Vagina (tissue), 2 donors: ENCODE measurements at regions not wholly inside any gene's neighbourhood (a gene's known extent, or its start where the extent isn't known, plus 50 kb on each side); places are given as distances from the start of the nearest gene placed in this dataset.

Experiments
- DNase-seq, 2 donors: peaks; one replicate each; pipeline ENCODE4 v3.0.0-alpha.2; 2017; ENCODE audit errors: extremely low spot score in 2 of 2
- H3K27ac ChIP-seq: fragments of 200-600 bp; sonication (generic); one replicate; pipeline ENCODE4 v1.5.1; 2019
- H3K27me3 ChIP-seq: fragments of 200-600 bp; sonication (generic); one replicate; pipeline ENCODE4 v1.5.1; 2019
- H3K36me3 ChIP-seq, 2 donors: fragments of 200-600 bp; sonication (generic); one replicate each; pipeline ENCODE4 v1.5.1; 2017 to 2019
- H3K4me1 ChIP-seq: fragments of 200-600 bp; sonication (generic); one replicate; pipeline ENCODE4 v1.5.1; 2019
- H3K4me3 ChIP-seq, 2 donors: fragments of 200-600 bp; sonication (generic); 1 replicate in 1 of 2; 2 replicates in 1 of 2; pipeline ENCODE4 v1.5.1; 2016 to 2019
- H3K9me3 ChIP-seq: fragments of 200-600 bp; sonication (generic); one replicate; pipeline ENCODE4 v1.5.1; 2019
- CTCF ChIP-seq, 3 experiments: fragments of 450-650 bp in 2 of 3; fragments of 200-600 bp in 1 of 3; sonication (generic) in 1 of 3; IDR thresholded peaks; one replicate each; pipeline ENCODE4 v1.5.1; 2017 to 2019; ENCODE audit warnings: antibody characterized with exemption in 3 of 3, mild to moderate bottlenecking in 2 of 3, moderate library complexity in 2 of 3
- POLR2A ChIP-seq, 2 donors: fragments of 450-650 bp; IDR thresholded peaks; one replicate each; pipeline ENCODE4 v1.6.1; 2017; ENCODE audit warnings: antibody characterized with exemption in 2 of 2, mild to moderate bottlenecking in 2 of 2, moderate library complexity in 2 of 2
- POLR2AphosphoS5 ChIP-seq, 2 donors: sonication (generic); formaldehyde crosslinking; IDR thresholded peaks; one replicate each; pipeline ENCODE4 v1.9.0; 2017; ENCODE audit warnings: antibody characterized with exemption in 2 of 2, mild to moderate bottlenecking in 2 of 2, low read depth in 1 of 2; ENCODE audit not compliant: insufficient read depth in 1 of 2
- intact Hi-C: fragments of 100-400 bp; cut with DNase I; formaldehyde crosslinking; loops from one replicate; pipeline ENCODE4 v1.15.1; 2023

- Histone ChIP-seq H3K36me3 (no peaks in the 10 kb centered on the region), H3K9me3 (no peaks in the 10 kb centered on the region), H3K27me3 (no peaks in the 10 kb centered on the region), H3K4me3 (no peak overlapping the region), H3K4me1 (peaks cover 6% of the 10 kb centered on the region), H3K27ac (no peak overlapping the region)
- no peak for DNase-seq
- intact Hi-C loops = no loop called here
- TF ChIP-seq POLR2AphosphoS5 (IDR thresholded peaks at IDR 0.05; ENCODE audit: insufficient read depth in 1 of 2, low read depth in 1 of 2) = no peak
- no peak for TF ChIP-seq POLR2A (IDR thresholded peaks at IDR 0.05)
- no peak for TF ChIP-seq CTCF (IDR thresholded peaks at IDR 0.05)
Observed at GRCh38 chr12:107900588-107900987, 126.1 kb downstream of the ASCL4 start.

- Histone ChIP-seq H3K27me3 (no peaks in the 10 kb centered on the region), H3K4me3 (peak overlapping the region in 1 of 2 donors; percentile 39)
Observed at GRCh38 chr12:107903341-107904061, 129.0 kb downstream of the ASCL4 start.

GRCh38 chr12:107906707-107907106 lies 132.2 kb downstream of the ASCL4 start:
- intact Hi-C loops = no loop called here
- no peaks in the 10 kb centered on the region for H3K36me3 ChIP-seq
- no peaks in the 10 kb centered on the region for H3K27me3 ChIP-seq
- no peaks in the 10 kb centered on the region for H3K9me3 ChIP-seq
- peaks cover 6% of the 10 kb centered on the region for H3K4me1 ChIP-seq
- H3K4me3 ChIP-seq = no peak overlapping the region
- no peak for DNase-seq
- TF ChIP-seq CTCF (IDR thresholded peaks at IDR 0.05) = no peak
- no peak for TF ChIP-seq POLR2A (IDR thresholded peaks at IDR 0.05)
- TF ChIP-seq POLR2AphosphoS5 (IDR thresholded peaks at IDR 0.05; ENCODE audit: insufficient read depth in 1 of 2, low read depth in 1 of 2) = no peak
- no peak overlapping the region for H3K27ac ChIP-seq

More at GRCh38 chr12:107903341-107904061, 129.0 kb downstream of the ASCL4 start:
- H3K9me3 ChIP-seq = no peaks in the 10 kb centered on the region
- H3K36me3 ChIP-seq = no peaks in the 10 kb centered on the region
- intact Hi-C loops = no loop called here
- no peak for DNase-seq
- no peak for TF ChIP-seq POLR2A (IDR thresholded peaks at IDR 0.05)
- no peak overlapping the region for H3K27ac ChIP-seq
- peaks cover 6% of the 10 kb centered on the region for H3K4me1 ChIP-seq

GRCh38 chr12:107912421-107913004 lies 138.0 kb downstream of the ASCL4 start:
- intact Hi-C loops = no loop called here
- Histone ChIP-seq H3K9me3 (no peaks in the 10 kb centered on the region), H3K36me3 (no peaks in the 10 kb centered on the region), H3K27me3 (no peaks in the 10 kb centered on the region), H3K4me3 (no peak overlapping the region), H3K27ac (no peak overlapping the region), H3K4me1 (no peaks in the 10 kb centered on the region)
- no peak for DNase-seq
- TF ChIP-seq POLR2AphosphoS5 (IDR thresholded peaks at IDR 0.05; ENCODE audit: insufficient read depth in 1 of 2, low read depth in 1 of 2) (no peak), POLR2A (IDR thresholded peaks at IDR 0.05) (no peak), CTCF (IDR thresholded peaks at IDR 0.05) (peak in 1 of 3 experiments; percentile 21)

- no peak for DNase-seq
- Histone ChIP-seq H3K36me3 (no peaks in the 10 kb centered on the region), H3K4me1 (no peaks in the 10 kb centered on the region), H3K27me3 (no peaks in the 10 kb centered on the region), H3K4me3 (no peak overlapping the region), H3K9me3 (no peaks in the 10 kb centered on the region), H3K27ac (no peak overlapping the region)
- intact Hi-C loops = no loop called here
- no peak for TF ChIP-seq POLR2A (IDR thresholded peaks at IDR 0.05)
Observed at GRCh38 chr12:107914460-107914977, 140.0 kb downstream of the ASCL4 start.
